MCF 10A (cell line): ENCODE measurements at regions not wholly inside any gene's neighbourhood (a gene's known extent, or its start where the extent isn't known, plus 50 kb on each side); places are given as distances from the start of the nearest gene placed in this dataset.

Experiments used
- BruUV-seq: library from RNA; stranded (reverse); fragments of 400-500 nt; replicated peaks from 2 replicates; lab custom pipeline; 2021; lab: Mats Ljungman, UMichigan
- CTCF ChIA-PET: fragments of 300-600 bp; sonication (Branson Sonifier 250); formaldehyde crosslinking; extraction: SDS; loops from one replicate; lab custom pipeline; 2021; ENCODE audit warnings: antibody characterized with exemption, inconsistent platforms; lab: Yijun Ruan, JAX
- POLR2A ChIA-PET: fragments of 300-600, 350-650 bp; sonication (Branson Sonifier 250); formaldehyde crosslinking; extraction: SDS; loops from one replicate; lab custom pipeline; 2020; ENCODE audit warnings: antibody characterized with exemption, inconsistent platforms; lab: Yijun Ruan, JAX
- DNase-seq: peaks from one replicate; pipeline ENCODE4 v3.0.0-alpha.2; 2018; ENCODE audit not compliant: unreplicated experiment
- H3K27ac Mint-ChIP-seq: one replicate; pipeline ENCODE4 v1.8.0; 2022; ENCODE audit warnings: mild to moderate bottlenecking, low read depth, mixed read lengths; ENCODE audit not compliant: unreplicated experiment
- H3K27me3 Mint-ChIP-seq: one replicate; pipeline ENCODE4 v1.8.0; 2022; ENCODE audit warnings: mixed read lengths; ENCODE audit not compliant: insufficient read depth, unreplicated experiment
- H3K36me3 Mint-ChIP-seq: one replicate; pipeline ENCODE4 v1.8.0; 2022; ENCODE audit warnings: mild to moderate bottlenecking, moderate library complexity, mixed read lengths; ENCODE audit not compliant: insufficient read depth, unreplicated experiment
- H3K4me1 Mint-ChIP-seq: one replicate; pipeline ENCODE4 v1.8.0; 2022; ENCODE audit warnings: mixed read lengths; ENCODE audit not compliant: insufficient read depth, unreplicated experiment
- H3K4me3 Mint-ChIP-seq: one replicate; pipeline ENCODE4 v1.8.0; 2022; ENCODE audit warnings: mild to moderate bottlenecking, moderate library complexity, mixed read lengths; ENCODE audit not compliant: unreplicated experiment
- H3K9me3 Mint-ChIP-seq: one replicate; pipeline ENCODE4 v1.8.0; 2022; ENCODE audit warnings: mixed read lengths; ENCODE audit not compliant: unreplicated experiment
- intact Hi-C: fragments of 100-400 bp; cut with micrococcal nuclease; formaldehyde crosslinking; loops from 2 replicates; pipeline ENCODE4 v1.14.1; 2022
- TF ChIP-seq, protein P1 (sequence below): fragments of 200-600 bp; IDR thresholded peaks from one replicate; pipeline ENCODE4 v1.8.0; 2022; ENCODE audit warnings: antibody characterized with exemption, mild to moderate bottlenecking; ENCODE audit not compliant: unreplicated experiment

GRCh38 chr20:51158226-51158625, 135.3 kb upstream of the KCNG1 start:
- no peak for DNase-seq
- Mint-ChIP-seq H3K27me3 (peaks cover 60% of the 10 kb centered on the region), H3K4me3 (no peak overlapping the region), H3K27ac (no peak overlapping the region), H3K9me3 (no peaks in the 10 kb centered on the region), H3K36me3 (no peaks in the 10 kb centered on the region), H3K4me1 (peaks cover 21% of the 10 kb centered on the region)
- intact Hi-C loops: no loop called here
- POLR2A ChIA-PET: no interaction called here
- CTCF ChIA-PET: interaction anchor here (0.6 to 0.8 kb wide), 2 partner anchors 99 to 438 kb away, joined by 3 to 4 read pairs; no protein-coding TSS in a partner anchor
- TF ChIP-seq, protein P1, sequence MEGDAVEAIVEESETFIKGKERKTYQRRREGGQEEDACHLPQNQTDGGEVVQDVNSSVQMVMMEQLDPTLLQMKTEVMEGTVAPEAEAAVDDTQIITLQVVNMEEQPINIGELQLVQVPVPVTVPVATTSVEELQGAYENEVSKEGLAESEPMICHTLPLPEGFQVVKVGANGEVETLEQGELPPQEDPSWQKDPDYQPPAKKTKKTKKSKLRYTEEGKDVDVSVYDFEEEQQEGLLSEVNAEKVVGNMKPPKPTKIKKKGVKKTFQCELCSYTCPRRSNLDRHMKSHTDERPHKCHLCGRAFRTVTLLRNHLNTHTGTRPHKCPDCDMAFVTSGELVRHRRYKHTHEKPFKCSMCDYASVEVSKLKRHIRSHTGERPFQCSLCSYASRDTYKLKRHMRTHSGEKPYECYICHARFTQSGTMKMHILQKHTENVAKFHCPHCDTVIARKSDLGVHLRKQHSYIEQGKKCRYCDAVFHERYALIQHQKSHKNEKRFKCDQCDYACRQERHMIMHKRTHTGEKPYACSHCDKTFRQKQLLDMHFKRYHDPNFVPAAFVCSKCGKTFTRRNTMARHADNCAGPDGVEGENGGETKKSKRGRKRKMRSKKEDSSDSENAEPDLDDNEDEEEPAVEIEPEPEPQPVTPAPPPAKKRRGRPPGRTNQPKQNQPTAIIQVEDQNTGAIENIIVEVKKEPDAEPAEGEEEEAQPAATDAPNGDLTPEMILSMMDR: no peak
- no TSS peak for BruUV-seq

GRCh38 chr20:51156041-51156982, 133.4 kb upstream of the KCNG1 start:
- Mint-ChIP-seq H3K36me3 (no peaks in the 10 kb centered on the region), H3K9me3 (no peaks in the 10 kb centered on the region), H3K4me3 (peak overlapping the region; percentile 41), H3K27me3 (peaks cover 43% of the 10 kb centered on the region), H3K27ac (peak overlapping the region; percentile 40), H3K4me1 (peaks cover 21% of the 10 kb centered on the region)
- CTCF ChIA-PET: interaction anchor here (0.6 to 2.1 kb wide), 6 partner anchors 19 to 181 kb away, joined by 3 to 7 read pairs (median 3); no protein-coding TSS in a partner anchor
- no TSS peak for BruUV-seq
- TF ChIP-seq, protein P1: no peak
- DNase-seq: peak; percentile 58
- intact Hi-C loops: no loop called here
- POLR2A ChIA-PET: interaction anchor here (0.6 to 3.1 kb wide), 6 partner anchors 8 to 68 kb away, joined by 3 to 11 read pairs (median 3); no protein-coding TSS in a partner anchor

DNA sequence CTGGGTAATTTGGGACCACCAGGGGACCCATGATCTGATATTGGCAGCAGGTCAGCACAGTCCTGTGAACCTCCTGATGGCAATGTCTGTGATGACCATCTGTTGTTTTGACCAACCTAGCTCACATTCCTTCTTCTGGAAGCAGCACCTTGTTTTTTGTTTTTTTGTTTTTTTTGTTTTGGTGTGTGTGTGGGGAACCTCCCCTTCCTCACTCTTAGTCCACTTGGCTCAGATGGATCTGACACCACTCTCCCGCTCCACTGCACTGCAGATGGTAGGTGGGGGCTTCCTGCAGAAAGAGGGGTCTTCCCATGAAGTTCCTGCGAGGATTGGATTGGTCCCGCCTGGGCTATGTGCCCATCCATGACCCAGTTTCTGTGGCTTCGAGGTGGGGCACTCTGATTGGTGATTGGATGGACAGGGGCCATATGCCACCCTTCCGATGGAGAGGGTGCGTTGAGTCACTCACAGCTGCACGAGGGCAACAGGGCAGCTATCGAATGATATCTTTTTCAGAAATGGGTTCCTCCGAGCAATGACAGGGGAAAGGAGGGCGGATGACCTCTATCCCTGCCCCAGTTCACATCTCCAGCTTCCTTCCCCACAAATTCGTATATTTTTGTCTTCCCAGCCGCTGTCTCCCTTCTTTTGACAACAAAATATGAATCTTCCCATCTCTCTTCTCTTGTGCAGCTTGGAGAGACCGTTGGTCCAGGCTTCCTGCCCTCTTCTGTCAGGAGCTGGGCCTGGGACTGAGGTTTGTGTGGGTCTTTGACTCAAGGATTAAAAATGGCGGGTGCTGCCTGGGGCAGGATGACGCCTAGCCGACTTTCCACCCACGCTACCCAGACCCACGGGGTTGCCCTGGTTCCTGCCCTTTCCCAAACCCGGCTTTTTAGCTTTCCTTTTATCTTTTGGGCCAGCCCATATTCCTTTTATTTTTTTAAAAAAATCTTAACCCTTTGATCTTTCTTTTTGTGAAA, 132.1 kb upstream of the KCNG1 start:
- no TSS peak for BruUV-seq
- intact Hi-C loops: no loop called here
- Mint-ChIP-seq H3K27ac (peak overlapping the region; percentile 40), H3K36me3 (no peaks in the 10 kb centered on the region), H3K9me3 (no peaks in the 10 kb centered on the region), H3K4me3 (no peak overlapping the region), H3K4me1 (peaks cover 21% of the 10 kb centered on the region), H3K27me3 (peaks cover 35% of the 10 kb centered on the region)
- no peak for DNase-seq
- CTCF ChIA-PET: interaction anchor here (0.7 to 2.1 kb wide), 3 partner anchors 120 to 152 kb away, joined by 3 to 5 read pairs (median 3); no protein-coding TSS in a partner anchor
- TF ChIP-seq, protein P1: no peak
- POLR2A ChIA-PET: interaction anchor here (0.7 to 3.1 kb wide), 5 partner anchors 9 to 76 kb away, joined by 3 to 11 read pairs (median 3); no protein-coding TSS in a partner anchor
